ENCODE measurements at regions not wholly inside any gene's neighbourhood (a gene's known extent, or its start where the extent isn't known, plus 50 kb on each side); places are given as distances from the start of the nearest gene placed in this dataset.

DNA sequence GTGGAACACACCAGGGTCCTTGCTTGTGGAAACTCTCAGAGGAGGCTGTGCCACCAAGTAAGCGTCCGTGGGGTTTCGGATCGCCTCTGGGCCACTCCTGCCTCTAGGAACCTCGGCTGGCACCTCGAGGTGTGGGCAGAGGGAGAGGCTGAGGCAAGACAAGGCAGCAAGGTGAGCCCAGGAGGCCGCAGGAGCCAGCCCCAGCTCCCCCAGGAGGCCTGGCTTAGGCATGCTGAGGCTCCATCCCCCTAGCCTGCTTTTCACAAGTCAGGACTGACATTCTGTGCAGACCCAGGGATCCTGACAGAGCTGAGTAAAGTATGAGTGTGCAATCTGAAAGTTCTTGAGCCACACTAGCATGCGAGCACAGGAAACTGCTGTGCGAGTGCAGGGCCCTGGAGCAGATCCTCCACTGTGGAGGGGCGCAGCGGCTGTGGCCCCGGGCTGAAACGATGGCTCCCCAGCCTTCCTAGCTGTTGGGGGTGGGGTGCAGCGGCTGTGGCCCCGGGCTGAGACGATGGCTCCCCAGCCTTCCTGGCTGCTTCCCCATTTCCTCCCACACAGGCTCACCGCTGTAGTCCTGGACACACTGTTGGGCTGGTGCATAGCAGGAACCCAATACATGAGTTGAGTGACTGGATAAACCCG is 75.2 kb upstream of the CD93 start (continued):
- TF ChIP-seq, protein P1, sequence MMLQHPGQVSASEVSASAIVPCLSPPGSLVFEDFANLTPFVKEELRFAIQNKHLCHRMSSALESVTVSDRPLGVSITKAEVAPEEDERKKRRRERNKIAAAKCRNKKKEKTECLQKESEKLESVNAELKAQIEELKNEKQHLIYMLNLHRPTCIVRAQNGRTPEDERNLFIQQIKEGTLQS (IDR thresholded peaks at IDR 0.05), result no peak
- TF ChIP-seq, protein P1 (CRISPR knock-in tag; conservative IDR thresholded peaks at IDR 0.05), result no peak
- TF ChIP-seq, protein P2, sequence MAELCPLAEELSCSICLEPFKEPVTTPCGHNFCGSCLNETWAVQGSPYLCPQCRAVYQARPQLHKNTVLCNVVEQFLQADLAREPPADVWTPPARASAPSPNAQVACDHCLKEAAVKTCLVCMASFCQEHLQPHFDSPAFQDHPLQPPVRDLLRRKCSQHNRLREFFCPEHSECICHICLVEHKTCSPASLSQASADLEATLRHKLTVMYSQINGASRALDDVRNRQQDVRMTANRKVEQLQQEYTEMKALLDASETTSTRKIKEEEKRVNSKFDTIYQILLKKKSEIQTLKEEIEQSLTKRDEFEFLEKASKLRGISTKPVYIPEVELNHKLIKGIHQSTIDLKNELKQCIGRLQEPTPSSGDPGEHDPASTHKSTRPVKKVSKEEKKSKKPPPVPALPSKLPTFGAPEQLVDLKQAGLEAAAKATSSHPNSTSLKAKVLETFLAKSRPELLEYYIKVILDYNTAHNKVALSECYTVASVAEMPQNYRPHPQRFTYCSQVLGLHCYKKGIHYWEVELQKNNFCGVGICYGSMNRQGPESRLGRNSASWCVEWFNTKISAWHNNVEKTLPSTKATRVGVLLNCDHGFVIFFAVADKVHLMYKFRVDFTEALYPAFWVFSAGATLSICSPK (IDR thresholded peaks at IDR 0.05; ENCODE audit: borderline replicate concordance), result no peak
- TF ChIP-seq NFRKB (IDR thresholded peaks at IDR 0.05; ENCODE audit: low read depth), result 0 out of 2 replicates have a peak, but pooled peaks have one; percentile 41
- TF ChIP-seq POLR2AphosphoS5 (IDR thresholded peaks at IDR 0.05; ENCODE audit: control insufficient read depth, insufficient read depth, low read depth, low read length), result no peak
- TF ChIP-seq RBFOX2 (IDR thresholded peaks at IDR 0.05; ENCODE audit: low read depth, low read length), result peak; percentile 44; the same call in 1 of the 2 replicates
- TF ChIP-seq POLR2H (tag; IDR thresholded peaks at IDR 0.05; ENCODE audit: low read depth), result no peak
- TF ChIP-seq NONO (IDR thresholded peaks at IDR 0.05; ENCODE audit: low read depth in 2 of 2, low read length in 1 of 2), result no peak
- no peak for TF ChIP-seq ZNF263 (CRISPR knock-in tag; IDR thresholded peaks at IDR 0.05; ENCODE audit: borderline replicate concordance)
- no peak for TF ChIP-seq XRCC5 (IDR thresholded peaks at IDR 0.05; ENCODE audit: low read depth, low read length)
- TF ChIP-seq ADNP (tag; IDR thresholded peaks at IDR 0.05), result no peak
- no peak for TF ChIP-seq ZNF23 (CRISPR knock-in tag; IDR thresholded peaks at IDR 0.05)
- TF ChIP-seq, protein P3, sequence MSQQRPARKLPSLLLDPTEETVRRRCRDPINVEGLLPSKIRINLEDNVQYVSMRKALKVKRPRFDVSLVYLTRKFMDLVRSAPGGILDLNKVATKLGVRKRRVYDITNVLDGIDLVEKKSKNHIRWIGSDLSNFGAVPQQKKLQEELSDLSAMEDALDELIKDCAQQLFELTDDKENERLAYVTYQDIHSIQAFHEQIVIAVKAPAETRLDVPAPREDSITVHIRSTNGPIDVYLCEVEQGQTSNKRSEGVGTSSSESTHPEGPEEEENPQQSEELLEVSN (IDR thresholded peaks at IDR 0.05; ENCODE audit: borderline replicate concordance in 1 of 2, extremely low read depth in 1 of 2, insufficient read depth in 1 of 2, insufficient read length in 1 of 2, low read depth in 1 of 2, low read length in 1 of 2, poor library complexity in 1 of 2, severe bottlenecking in 1 of 2), result no peak
- no peak for TF ChIP-seq GTF2F1 (IDR thresholded peaks at IDR 0.05; ENCODE audit: low read depth, low read length)
- TF ChIP-seq POLR3G (IDR thresholded peaks at IDR 0.05; ENCODE audit: extremely low read depth, insufficient read length, insufficient replicate concordance), result no peak
- TF ChIP-seq ZNF785 (CRISPR knock-in tag; IDR thresholded peaks at IDR 0.05), result no peak
- TF ChIP-seq ERF (CRISPR knock-in tag; IDR thresholded peaks at IDR 0.05), result no peak
- TF ChIP-seq ILK (tag; IDR thresholded peaks at IDR 0.05; ENCODE audit: borderline replicate concordance, low read depth), result no peak
- no peak for TF ChIP-seq NR4A1 (CRISPR knock-in tag; IDR thresholded peaks at IDR 0.05)
- TF ChIP-seq NR4A1 (tag; IDR thresholded peaks at IDR 0.05), result 0 out of 2 replicates have a peak, but pooled peaks have one; percentile 30
- TF ChIP-seq, protein P4, sequence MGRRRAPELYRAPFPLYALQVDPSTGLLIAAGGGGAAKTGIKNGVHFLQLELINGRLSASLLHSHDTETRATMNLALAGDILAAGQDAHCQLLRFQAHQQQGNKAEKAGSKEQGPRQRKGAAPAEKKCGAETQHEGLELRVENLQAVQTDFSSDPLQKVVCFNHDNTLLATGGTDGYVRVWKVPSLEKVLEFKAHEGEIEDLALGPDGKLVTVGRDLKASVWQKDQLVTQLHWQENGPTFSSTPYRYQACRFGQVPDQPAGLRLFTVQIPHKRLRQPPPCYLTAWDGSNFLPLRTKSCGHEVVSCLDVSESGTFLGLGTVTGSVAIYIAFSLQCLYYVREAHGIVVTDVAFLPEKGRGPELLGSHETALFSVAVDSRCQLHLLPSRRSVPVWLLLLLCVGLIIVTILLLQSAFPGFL (CRISPR knock-in tag; IDR thresholded peaks at IDR 0.05), result no peak
- TF ChIP-seq NFYB (IDR thresholded peaks at IDR 0.05; ENCODE audit: extremely low read depth, insufficient read length), result no peak
- no peak for TF ChIP-seq FOXK2 (conservative IDR thresholded peaks at IDR 0.05 in 1 of 2, IDR thresholded peaks at IDR 0.05 in 1 of 2; ENCODE audit: low read depth in 2 of 2)
- no peak; the same call in 1 of the 2 replicates for TF ChIP-seq ZNF175 (CRISPR knock-in tag; IDR thresholded peaks at IDR 0.05; ENCODE audit: low read depth)
